ENCODE measurements at regions not wholly inside any gene's neighbourhood (a gene's known extent, or its start where the extent isn't known, plus 50 kb on each side); places are given as distances from the start of the nearest gene placed in this dataset.
"Not testable (repeated sequence)": the region's sequence is repeated elsewhere in the genome, so short reads cannot be mapped to it uniquely, and the experiment has no call there.

GRCh38 chr2:149766339-149766738 is 178.8 kb upstream of the MMADHC start:
- Histone ChIP-seq H3K27me3 (ENCODE audit: low read depth) (no peaks in the 10 kb centered on the region), H3K9me3 (replicated peaks) (no peaks in the 10 kb centered on the region), H3K4me3 (no peak overlapping the region), H3K27ac (replicated peaks) (no peak overlapping the region), H3K36me3 (no peaks in the 10 kb centered on the region), H3K4me1 (no peaks in the 10 kb centered on the region)
- DNase-seq, result no peak
- intact Hi-C loops (cut with micrococcal nuclease), result no loop called here
- TF ChIP-seq CTCF (IDR thresholded peaks at IDR 0.05; ENCODE audit: borderline replicate concordance), result no peak

GRCh38 chr2:149765636-149766035 is 178.1 kb upstream of the MMADHC start:
- Histone ChIP-seq H3K36me3 (no peaks in the 10 kb centered on the region), H3K4me1 (no peaks in the 10 kb centered on the region), H3K4me3 (no peak overlapping the region), H3K27ac (replicated peaks) (no peak overlapping the region), H3K9me3 (replicated peaks) (no peaks in the 10 kb centered on the region), H3K27me3 (ENCODE audit: low read depth) (no peaks in the 10 kb centered on the region)
- intact Hi-C loops (cut with micrococcal nuclease), result no loop called here
- no peak for TF ChIP-seq CTCF (IDR thresholded peaks at IDR 0.05; ENCODE audit: borderline replicate concordance)
- no peak for DNase-seq

GRCh38 chr2:149765003-149765402 is 177.4 kb upstream of the MMADHC start:
- Histone ChIP-seq H3K27ac (replicated peaks) (no peak overlapping the region), H3K27me3 (ENCODE audit: low read depth) (no peaks in the 10 kb centered on the region), H3K4me3 (no peak overlapping the region), H3K9me3 (replicated peaks) (peaks cover 4% of the 10 kb centered on the region), H3K4me1 (no peaks in the 10 kb centered on the region), H3K36me3 (no peaks in the 10 kb centered on the region)
- DNase-seq, result no peak
- intact Hi-C loops (cut with micrococcal nuclease), result no loop called here
- no peak for TF ChIP-seq CTCF (IDR thresholded peaks at IDR 0.05; ENCODE audit: borderline replicate concordance)

- peaks cover 5% of the 10 kb centered on the region for H3K9me3 ChIP-seq (replicated peaks)
- no peak for TF ChIP-seq CTCF (IDR thresholded peaks at IDR 0.05; ENCODE audit: borderline replicate concordance)
- no peaks in the 10 kb centered on the region for H3K4me1 ChIP-seq
- intact Hi-C loops (cut with micrococcal nuclease), result no loop called here
- no peak overlapping the region for H3K4me3 ChIP-seq
- no peak overlapping the region for H3K27ac ChIP-seq (replicated peaks)
- no peaks in the 10 kb centered on the region for H3K36me3 ChIP-seq
- DNase-seq, result no peak
- no peaks in the 10 kb centered on the region for H3K27me3 ChIP-seq (ENCODE audit: low read depth)
These were observed 175.8 kb upstream of the MMADHC start for GRCh38 chr2:149763358-149763757.

GRCh38 chr2:149761611-149762010 is 174.0 kb upstream of the MMADHC start:
- H3K9me3 ChIP-seq (replicated peaks), result peaks cover 9% of the 10 kb centered on the region
- no peaks in the 10 kb centered on the region for H3K27me3 ChIP-seq (ENCODE audit: low read depth)
- H3K27ac ChIP-seq (replicated peaks), result no peak overlapping the region
- no peak overlapping the region for H3K4me3 ChIP-seq
- intact Hi-C loops (cut with micrococcal nuclease), result no loop called here
- TF ChIP-seq CTCF (IDR thresholded peaks at IDR 0.05; ENCODE audit: borderline replicate concordance), result no peak
- H3K36me3 ChIP-seq, result no peaks in the 10 kb centered on the region
- no peaks in the 10 kb centered on the region for H3K4me1 ChIP-seq
- no peak for DNase-seq

- H3K4me3 ChIP-seq; H3K36me3 ChIP-seq; H3K27ac ChIP-seq (replicated peaks); intact Hi-C loops (cut with micrococcal nuclease); H3K4me1 ChIP-seq; H3K27me3 ChIP-seq (ENCODE audit: low read depth); DNase-seq: not testable (repeated sequence)
- peaks cover 31% of the 10 kb centered on the region for H3K9me3 ChIP-seq (replicated peaks)
These were observed 171.8 kb upstream of the MMADHC start for GRCh38 chr2:149759382-149759781.

- intact Hi-C loops (cut with micrococcal nuclease); H3K27me3 ChIP-seq (ENCODE audit: low read depth); H3K27ac ChIP-seq (replicated peaks); DNase-seq; H3K4me1 ChIP-seq; H3K36me3 ChIP-seq; H3K4me3 ChIP-seq: not testable (repeated sequence)
- H3K9me3 ChIP-seq (replicated peaks), result peaks cover 36% of the 10 kb centered on the region
These were observed 167.1 kb upstream of the MMADHC start for GRCh38 chr2:149754722-149755121.
